Liver (tissue), 3 donors: ENCODE measurements at regions not wholly inside any gene's neighbourhood (a gene's known extent, or its start where the extent isn't known, plus 50 kb on each side); places are given as distances from the start of the nearest gene placed in this dataset.

Experiments used
- ATF3 ChIP-seq: IDR thresholded peaks from 2 replicates; pipeline ENCODE4 v1.6.1; 2016; ENCODE audit warnings: antibody characterized with exemption
- CTCF ChIP-seq: fragments of 150-350 bp; IDR thresholded peaks from 2 replicates; pipeline ENCODE4 v1.5.1; 2017; ENCODE audit warnings: improper control_type of control experiment, low read depth, low read length; ENCODE audit not compliant: missing input control
- EGR1 ChIP-seq, 2 donors: IDR thresholded peaks; 2 replicates each; pipeline ENCODE4 v1.6.1; 2016 to 2018; ENCODE audit warnings: antibody characterized with exemption in 2 of 2, low read depth in 2 of 2
- GABPA ChIP-seq, 2 donors: IDR thresholded peaks in 1 of 2; conservative IDR thresholded peaks in 1 of 2; 2 replicates each; pipeline ENCODE4 v1.6.1; 2016; ENCODE audit warnings: antibody characterized with exemption in 2 of 2, mild to moderate bottlenecking in 1 of 2, moderate library complexity in 1 of 2
- MAX ChIP-seq: IDR thresholded peaks from 2 replicates; pipeline ENCODE4 v1.6.1; 2016; ENCODE audit warnings: antibody characterized with exemption
- NR2F2 ChIP-seq: IDR thresholded peaks from 2 replicates; pipeline ENCODE4 v1.6.1; 2016; ENCODE audit warnings: antibody characterized with exemption
- REST ChIP-seq: IDR thresholded peaks from 2 replicates; pipeline ENCODE4 v1.6.1; 2016; ENCODE audit warnings: antibody characterized with exemption, mild to moderate bottlenecking
- RXRA ChIP-seq, 2 donors: IDR thresholded peaks; 2 replicates each; pipeline ENCODE4 v1.6.1; 2017 to 2018; ENCODE audit warnings: antibody characterized with exemption in 2 of 2, mild to moderate bottlenecking in 1 of 2
- SP1 ChIP-seq: IDR thresholded peaks from 2 replicates; pipeline ENCODE4 v1.6.1; 2018; ENCODE audit warnings: antibody characterized with exemption, mild to moderate bottlenecking
- TAF1 ChIP-seq: conservative IDR thresholded peaks from 2 replicates; pipeline ENCODE4 v1.6.1; 2016; ENCODE audit warnings: antibody characterized with exemption, mild to moderate bottlenecking
- ZBTB33 ChIP-seq: IDR thresholded peaks from 2 replicates; pipeline ENCODE4 v1.6.1; 2016; ENCODE audit warnings: antibody characterized with exemption
- donor health status: healthy.
- donor health status: healthy.

GRCh38 chr12:28817524-28817923 lies 331.6 kb upstream of the FAR2 start:
- no peak for TF ChIP-seq REST
- no peak for TF ChIP-seq CTCF
- TF ChIP-seq ATF3: no peak
- TF ChIP-seq TAF1: no peak
- no peak for TF ChIP-seq ZBTB33
- TF ChIP-seq SP1: no peak
- no peak for TF ChIP-seq NR2F2
- TF ChIP-seq MAX: no peak
- TF ChIP-seq GABPA (IDR thresholded peaks at IDR 0.05 in 1 of 2, conservative IDR thresholded peaks at IDR 0.05 in 1 of 2): no peak
- TF ChIP-seq EGR1 (IDR thresholded peaks at IDR 0.05; ENCODE audit: low read depth in 2 of 2): no peak
- no peak for TF ChIP-seq RXRA (IDR thresholded peaks at IDR 0.05)
